ENCODE measurements at regions not wholly inside any gene's neighbourhood (a gene's known extent, or its start where the extent isn't known, plus 50 kb on each side); places are given as distances from the start of the nearest gene placed in this dataset.

- TF ChIP-seq ZBTB11 (tag by site-specific recombination; conservative IDR thresholded peaks at IDR 0.05; ENCODE audit: low read depth), result no peak
- TF ChIP-seq CTCF (tag by site-specific recombination; IDR thresholded peaks at IDR 0.05), result no peak
- TF ChIP-seq PRDM10 (tag by site-specific recombination; IDR thresholded peaks at IDR 0.05), result no peak
- no peak for TF ChIP-seq ZSCAN18 (tag by site-specific recombination; IDR thresholded peaks at IDR 0.05)
- TF ChIP-seq ZNF121 (tag by site-specific recombination; IDR thresholded peaks at IDR 0.05), result no peak
- no peak for TF ChIP-seq KLF9 (tag by site-specific recombination; IDR thresholded peaks at IDR 0.05; ENCODE audit: low read depth)
- no peak for TF ChIP-seq SETDB1 (IDR thresholded peaks at IDR 0.05; ENCODE audit: insufficient read length, low read length)
- TF ChIP-seq ZNF704 (tag by site-specific recombination; IDR thresholded peaks at IDR 0.05), result no peak
Observed at GRCh38 chr2:176742271-176742670, 470.3 kb upstream of the HNRNPA3 start.
